GM18520 (cell line): ENCODE measurements at regions not wholly inside any gene's neighbourhood (a gene's known extent, or its start where the extent isn't known, plus 50 kb on each side); places are given as distances from the start of the nearest gene placed in this dataset.
"Not testable (repeated sequence)": the region's sequence is repeated elsewhere in the genome, so short reads cannot be mapped to it uniquely, and the experiment has no call there.

Experiments used
- ATAC-seq: cut with Tn5 transposase; IDR thresholded peaks from one replicate; pipeline ENCODE4 v1.9.1; 2021; ENCODE audit not compliant: unreplicated experiment

DNA sequence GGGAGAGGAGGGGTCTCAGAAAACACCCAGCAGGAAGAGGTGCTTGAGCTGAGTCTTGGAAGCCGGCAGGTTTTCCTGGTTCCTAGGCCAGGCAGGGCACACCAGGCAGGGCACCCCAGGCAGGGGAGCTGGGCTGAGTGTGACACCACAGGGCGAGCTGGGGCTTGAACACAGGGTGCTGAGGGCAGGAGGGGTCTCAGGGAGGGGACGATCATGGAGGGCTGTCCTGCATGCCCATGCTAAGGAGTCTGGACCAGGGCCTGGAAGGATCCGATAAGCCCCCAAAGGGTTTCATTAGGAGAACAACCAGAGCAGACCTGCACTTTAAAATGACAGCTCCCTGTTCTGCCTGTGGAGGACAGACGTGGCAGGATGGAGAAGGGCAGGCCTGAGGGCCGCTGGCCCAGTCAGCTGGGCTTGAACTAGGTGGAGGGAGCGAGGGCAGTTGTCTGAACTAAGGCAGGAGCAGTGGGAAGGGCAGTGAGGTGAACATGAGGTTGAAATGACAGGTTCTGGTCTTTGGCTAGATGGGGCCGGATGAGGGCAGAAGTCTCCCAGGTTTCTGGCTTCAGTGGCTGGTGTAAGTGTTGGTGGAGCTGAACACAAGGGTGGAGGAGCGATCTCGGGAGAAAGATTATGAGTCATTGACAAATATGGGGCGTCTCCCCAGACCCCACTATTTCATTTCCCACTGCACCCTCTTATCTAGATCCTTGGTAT, 171.0 kb upstream of the PZP start:
- ATAC-seq: no peak

DNA sequence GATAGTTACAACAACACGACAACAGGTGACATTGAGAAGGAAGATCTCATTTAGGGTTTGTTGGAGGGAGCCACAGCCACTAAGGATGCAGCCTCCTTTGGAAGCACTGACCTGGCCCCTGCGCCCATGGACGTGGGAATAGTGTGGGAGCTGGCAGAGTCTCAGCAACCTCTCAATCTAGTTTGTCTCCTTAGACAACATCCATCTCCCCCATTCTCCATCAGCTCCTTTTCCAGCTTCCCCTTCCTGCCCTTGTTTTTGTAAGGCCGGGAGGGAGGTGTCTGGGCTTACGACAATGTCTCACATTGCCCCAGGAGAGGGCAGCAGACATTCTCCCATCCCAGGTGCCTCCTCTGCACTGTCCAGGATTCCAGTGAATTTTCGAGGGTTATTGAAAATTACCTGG, 170.2 kb upstream of the PZP start:
- ATAC-seq: no peak

DNA sequence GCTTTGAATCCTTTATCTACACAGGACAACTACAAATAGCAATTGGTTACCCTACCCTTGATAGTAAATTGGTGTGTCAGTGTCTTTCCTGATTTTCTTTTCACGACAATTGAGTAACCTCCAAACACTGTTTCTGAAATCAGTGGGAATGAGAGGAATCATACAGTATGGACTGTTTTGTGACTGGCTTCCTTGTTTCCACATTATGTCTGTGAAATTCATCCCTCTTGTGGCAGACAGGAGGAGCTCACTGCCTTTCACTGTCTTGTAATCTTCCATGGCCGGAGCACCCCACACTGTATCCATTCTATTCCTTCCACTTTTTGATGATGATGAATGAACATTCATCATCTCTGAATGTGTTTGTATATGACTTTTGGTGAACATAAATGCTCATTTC, 164.0 kb upstream of the PZP start:
- no peak for ATAC-seq

DNA sequence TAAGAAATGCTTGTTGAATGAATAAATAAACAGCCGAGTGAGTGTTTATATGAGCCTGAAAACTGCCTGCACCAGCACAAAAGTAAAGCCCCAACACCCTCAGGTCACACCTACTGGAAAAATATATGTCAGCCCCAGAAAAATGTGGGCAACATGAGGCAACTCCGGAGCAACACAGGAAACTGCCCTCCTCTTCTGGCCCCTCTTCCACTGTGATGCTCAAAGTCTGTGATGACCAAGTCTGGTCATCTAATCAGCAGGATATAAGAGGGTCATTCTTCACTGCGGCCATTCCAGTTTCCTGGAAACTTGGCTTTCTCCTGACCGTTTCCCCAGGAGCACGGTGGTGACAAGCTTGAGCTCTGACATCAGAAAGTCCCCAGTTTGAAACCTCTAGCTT, 159.6 kb upstream of the PZP start:
- no peak for ATAC-seq

DNA sequence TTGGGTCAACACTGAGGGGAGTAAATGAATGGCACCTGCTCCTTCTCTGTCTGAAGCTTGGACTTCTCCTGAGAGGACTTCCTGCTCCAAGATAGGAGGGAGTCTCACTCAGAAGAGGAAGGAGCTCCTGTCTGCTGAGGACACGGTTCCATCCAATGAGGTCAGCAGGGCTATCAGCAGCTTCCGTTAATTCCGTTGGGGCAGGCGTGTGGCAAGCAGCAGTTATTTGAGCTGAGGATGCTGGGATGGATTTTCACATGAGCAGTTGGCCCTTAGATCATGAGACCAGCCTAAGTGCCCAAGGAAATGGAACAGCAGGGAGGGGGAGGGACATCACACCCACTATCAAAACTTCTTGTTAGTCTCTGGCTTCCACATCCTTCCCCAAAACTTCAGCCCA, 159.0 kb upstream of the PZP start:
- ATAC-seq: no peak

DNA sequence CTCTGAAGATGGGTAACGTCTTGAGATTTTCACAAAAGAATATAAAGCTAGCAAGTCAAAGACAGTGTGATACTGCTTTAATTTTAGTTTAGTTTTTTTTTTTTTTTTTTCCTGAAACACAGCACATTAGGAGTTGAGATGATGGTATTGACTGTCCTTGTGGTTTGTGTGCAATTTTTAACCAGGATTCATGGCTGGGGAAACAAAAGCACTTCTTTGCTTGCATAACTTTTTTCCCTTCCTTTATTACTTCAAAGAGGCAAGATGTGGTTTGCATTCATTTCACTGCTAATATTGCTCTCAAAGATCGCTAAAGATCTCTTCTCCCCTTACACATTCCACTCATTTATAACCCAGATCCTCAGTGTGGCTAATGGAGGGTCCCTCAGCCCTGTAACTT, 157.1 kb upstream of the PZP start:
- no peak for ATAC-seq

DNA sequence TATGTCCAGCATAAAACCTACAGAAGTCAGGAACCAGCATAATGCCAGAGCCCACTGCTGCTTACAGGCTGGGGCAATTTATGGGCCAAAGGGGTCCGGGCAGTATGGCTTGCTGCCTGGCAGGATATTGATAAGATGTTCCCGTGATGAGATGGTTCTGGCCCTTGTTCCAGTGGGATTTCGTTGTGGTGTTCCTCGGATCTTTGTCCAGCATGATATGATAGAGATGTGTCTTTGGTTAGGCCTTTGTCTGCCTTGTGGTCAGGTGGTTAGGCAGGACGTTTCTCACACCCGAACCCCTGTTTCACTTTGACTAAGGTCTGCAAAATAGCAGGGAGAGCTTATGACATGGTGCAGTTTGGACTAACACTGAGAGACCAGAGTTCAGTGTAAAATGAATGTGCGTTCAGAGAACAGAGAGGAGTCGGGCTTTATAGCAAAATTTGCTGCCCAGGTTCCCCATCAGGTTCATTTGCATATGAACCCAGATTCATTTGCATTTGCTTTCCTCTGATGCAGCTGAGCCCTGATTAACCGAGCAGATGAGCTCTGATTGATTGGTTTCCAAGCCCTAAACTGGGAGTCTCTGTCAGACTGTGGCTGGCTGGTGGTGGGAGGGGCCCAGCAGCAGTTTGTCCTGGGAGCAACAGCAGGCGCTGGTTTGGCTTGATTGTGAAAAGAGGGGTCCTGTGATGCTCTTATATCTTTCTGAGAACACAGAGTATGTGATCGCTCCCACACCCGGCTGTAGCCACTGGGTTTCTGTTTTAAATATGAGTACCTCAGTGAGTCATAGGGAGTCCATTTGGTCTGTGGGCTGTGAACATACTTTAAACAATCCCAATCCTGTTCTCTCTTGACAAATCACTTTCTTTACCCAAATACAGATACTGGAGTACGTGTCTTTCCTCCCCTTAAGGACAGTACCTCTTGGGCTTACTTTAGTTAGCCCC, 156.3 kb upstream of the PZP start:
- peak; percentile 81 for ATAC-seq

DNA sequence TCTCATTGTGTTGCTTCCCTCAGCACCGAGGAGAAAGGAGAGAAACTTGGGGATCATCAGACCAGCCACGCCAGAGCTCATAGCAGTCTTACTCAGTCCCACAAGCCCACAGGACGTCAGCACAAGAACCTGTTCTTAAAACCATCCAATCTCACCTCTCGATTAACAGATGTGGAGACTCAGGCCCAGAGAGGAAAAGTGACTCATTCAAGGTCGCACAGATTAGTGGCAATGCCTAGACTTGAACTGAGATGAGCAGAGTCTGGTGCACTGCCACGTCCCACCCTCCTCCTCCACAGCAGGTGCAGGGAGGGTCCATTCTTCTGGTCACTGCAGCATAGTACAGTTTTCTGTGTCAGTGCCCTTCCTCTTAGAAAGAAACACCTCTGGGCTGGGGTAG, 154.9 kb upstream of the PZP start:
- no peak for ATAC-seq

DNA sequence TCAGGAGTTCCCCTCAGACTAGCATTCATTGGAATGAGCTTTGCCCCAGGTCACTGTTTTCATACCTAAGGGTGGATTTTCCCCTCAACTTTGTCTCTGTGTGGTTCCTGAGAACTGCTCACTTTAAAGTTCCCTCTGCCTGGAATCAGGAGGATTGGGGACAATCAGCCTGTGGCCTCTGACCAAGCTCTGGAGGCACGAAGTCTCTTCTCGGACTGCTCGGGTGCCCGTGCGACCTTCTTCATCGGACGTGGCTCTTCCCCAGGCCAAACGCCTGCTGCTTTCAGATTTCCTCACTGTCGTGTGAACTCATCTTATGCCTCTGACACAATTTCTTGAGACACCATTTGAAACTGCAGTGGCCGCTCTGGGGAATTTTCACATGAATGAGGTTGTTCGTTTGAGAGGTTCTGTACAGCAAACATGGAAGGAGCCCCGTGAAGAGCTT, 153.7 kb upstream of the PZP start:
- ATAC-seq: peak; percentile 19

DNA sequence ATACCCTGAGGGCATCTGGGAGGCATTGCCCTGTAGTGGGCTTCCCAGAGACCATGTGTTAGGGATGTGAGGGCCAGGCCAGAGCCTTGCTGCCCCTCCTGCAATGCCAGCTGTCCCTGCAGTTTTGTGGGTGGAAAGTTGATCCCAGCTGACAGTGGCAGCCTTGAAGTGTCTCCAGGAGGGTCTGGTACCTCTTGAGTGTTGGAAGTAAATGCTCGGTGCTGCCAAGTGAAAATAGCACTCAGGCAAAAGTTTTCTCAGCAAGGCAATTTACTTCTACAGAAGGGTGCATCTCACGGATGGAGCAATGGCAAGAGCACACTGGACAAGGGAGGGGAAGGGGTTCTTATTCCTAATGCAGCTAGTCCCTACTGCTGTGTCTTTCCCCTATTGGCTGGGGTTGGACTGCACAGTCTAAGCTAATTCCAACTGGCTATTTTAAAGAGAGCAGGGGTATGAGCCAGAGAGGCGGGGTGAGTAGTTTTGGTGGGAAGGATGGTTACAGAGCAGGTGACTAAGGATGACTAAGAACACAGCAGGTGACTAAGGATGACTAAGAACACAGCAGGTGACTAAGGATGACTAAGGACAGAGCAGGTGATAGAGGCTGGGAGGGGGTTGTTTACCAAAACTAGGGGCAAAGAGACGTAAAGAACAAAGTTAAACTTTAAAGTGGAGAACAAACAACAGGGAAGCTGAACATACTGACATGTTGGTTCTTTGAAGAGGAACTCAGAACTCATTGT, 146.0 kb upstream of the PZP start:
- ATAC-seq: not testable (repeated sequence)

DNA sequence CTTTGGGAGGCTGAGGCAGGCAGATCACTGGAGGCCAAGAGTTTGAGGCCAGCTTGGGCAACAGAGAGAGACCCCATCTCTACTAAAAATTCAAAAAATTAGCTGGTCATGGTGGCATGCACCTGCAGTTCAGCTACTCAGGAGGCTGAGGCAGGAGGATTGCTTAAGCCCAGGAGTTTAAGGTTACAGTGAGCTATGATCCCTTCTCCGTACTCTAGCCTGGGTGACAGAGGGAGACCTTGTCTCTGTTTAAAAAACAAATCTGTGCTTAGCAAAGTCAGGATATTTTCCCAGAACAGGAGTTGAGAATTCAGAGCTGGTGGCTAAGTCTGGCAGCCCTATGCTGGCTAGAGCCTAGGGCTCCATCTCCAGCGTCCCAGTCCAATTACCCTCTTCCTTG, 142.9 kb upstream of the PZP start:
- ATAC-seq: no peak

DNA sequence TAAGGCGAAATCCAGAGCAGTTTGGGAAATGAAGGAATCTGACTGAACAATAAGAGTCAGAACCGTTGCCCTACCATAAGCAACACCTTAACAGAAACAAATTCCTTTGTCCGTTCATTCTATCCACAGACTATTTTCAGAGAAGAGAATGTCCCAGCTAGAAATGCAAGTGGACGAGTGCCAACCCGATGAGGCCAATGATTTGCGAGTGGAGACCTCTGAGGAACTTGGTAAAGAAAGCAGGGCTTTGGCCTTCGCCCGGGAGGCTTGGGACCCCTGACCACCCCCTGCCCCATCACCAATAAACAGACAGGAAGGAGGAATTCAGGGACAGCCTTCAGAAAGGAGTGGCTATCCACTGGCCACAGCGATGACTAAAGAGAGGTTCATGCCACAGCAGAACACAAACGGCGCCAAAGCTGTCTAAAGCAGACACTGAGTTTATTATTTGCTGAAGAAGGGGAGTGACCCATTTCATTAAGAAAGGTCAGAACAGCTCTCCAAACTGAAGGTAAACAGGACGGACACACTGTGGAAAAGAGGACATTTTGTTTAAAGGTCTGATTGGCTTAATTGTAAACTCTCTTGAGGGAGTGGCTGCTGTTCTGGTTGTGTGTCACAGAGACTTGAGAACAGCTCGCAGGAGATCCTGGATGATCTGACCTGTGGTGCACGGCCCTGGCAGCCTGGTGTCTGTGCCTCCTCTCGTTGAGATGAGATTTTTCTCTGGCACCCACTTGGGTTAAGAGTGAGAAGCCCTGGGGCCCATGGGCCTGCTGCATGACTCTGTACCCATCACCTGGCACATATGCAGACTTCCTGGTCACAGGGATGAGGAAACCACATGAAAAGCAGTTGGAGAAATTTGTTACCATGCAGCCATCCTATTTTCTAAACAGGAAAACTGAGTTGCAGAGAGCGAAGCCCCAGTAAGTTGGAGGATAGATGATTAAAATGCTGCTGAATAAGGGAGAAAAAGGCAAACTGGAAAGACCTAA, 142.0 kb upstream of the PZP start:
- no peak for ATAC-seq

DNA sequence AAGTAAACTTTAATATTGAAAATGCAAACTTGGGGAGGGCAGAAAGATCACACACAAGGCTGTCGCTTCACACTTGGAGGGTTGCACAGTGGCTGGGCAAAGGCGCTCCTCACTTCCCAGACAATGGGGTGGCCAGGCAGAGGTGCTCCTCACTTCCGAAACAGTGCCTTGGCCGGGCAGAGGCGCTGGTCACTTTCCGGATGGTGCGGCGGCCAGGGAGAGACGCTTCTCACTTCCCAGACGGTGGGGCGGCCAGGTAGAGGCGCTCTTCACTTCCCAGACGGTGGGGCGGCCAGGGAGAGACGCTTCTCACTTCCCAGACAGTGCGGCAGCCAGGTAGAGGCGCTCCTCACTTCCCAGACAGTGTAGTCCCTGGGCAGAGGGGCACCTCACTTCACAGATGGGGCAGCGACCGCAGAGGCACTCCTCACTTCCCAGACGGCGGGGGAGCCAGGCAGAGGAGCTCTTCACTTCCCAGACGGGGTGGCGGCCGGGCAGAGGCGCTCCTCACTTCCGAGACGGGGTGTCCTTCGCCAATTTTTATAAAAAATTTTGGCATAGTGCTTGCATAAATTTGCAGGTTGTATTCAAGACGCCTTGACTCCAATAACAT, 140.8 kb upstream of the PZP start:
- ATAC-seq: no peak

DNA sequence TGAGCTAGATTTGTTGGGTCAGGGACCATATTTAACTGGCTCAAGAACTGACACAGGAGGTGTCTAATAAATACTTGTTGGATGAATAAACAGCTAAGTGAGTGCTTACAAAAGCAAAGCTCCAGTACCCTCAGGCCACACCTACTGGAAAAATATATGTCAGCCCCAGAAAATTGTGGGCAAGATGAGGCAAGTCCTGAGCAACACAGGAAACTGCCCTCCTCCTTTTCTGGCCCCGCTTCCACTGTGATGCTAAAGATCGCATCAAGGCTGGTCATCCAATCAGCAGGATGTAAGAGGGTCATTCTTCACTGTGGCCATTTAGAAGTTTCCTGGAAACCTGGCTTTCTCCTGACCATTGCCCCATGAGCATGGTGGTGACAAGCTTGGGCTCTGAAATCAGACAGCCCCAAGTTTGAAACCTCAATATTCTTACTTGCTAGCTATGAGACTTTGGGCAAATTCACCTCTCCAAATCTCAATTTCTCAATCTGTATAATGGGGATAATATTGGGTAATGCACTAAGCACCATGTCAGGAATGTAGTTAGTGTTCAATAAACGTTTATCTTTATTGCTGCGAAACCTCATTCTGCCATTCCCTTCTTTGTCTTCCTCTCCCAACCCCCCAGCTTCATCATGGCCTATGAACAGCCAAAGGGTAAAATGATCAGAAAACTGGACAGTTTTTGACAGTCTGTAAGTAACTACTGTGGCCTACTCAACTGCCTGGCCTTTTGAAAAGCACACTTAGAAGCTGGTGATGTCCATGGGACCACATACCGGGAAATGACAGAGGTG, 139.3 kb upstream of the PZP start:
- no peak for ATAC-seq

DNA sequence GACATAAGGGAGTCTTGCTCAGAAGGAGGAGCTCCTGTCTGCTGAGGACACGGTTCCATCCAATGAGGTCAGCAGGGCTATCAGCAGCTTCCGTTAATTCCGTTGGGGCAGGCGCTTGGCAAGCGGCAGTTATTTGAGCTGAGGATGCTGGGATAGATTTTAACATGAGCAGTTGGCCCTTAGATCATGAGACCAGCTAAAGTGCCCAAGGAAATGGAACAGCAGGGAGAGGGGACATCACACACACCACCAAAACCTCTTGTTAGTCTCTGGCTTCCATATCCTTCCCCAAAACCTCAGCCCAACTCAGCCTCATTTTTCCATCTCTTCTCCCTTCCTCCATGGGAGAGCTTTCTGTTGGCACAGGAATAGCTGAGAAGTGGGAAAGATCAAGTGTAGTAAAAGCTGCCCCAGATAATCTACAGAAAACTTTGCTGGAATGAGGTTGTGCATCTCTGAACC, 138.7 kb upstream of the PZP start:
- ATAC-seq: no peak

DNA sequence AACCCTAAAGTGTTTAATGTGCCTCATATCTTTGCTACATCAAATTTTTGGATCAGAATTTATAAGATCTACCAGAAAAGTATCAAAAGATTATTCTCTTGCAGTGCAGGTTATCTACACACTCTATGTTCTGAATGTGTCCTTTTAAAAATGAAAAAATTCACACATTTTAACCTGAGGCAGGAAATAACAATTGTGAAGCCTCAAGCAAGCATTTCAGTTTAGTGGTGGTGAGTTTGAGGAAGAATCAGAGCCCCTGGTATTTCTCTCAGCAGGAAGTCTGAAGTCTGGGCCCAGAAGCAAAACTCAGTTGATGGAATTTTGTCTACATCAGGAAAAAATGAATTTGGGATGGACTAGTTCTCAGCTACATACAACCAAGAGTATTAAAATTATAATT, 137.0 kb upstream of the PZP start:
- ATAC-seq: no peak

DNA sequence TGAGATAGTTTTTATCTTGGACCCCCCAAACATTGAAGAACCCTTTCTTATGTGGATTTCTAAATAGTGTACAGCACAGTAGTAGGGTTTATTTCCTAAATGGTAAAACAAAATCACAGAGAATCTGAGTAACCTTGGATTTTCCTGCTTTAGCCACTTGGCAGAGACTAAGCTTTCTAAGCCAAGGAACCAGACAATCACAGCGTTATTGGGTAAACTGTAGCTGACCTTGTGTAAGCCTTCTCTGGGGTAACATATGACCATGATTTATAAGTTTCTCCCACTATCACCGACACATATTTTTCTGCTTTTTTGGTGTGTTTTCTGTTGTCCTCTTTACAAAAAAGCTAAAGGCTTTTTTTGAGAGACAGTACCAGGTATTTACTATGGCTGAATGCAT, 136.3 kb upstream of the PZP start:
- ATAC-seq: no peak

DNA sequence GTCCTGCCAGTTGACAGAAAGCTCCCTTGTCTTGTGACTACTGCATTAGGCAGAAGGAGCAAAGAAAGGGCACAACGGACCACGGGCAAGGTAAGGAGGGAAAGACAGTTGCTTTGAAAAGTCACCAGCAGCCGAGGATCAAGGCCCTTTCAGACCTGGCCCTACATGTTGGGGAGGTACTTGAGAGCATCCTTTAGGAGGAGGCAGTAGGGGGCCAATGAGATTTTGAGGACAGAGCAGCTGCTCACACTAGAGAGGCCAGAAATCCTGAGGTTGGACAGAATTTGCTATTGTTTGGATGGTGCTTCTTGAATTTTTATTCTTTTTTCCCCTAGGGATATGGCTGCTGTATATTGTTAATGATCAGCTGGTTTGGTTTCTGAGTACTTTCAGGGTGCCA, 135.5 kb upstream of the PZP start:
- ATAC-seq: no peak
